ENCODE measurements at regions not wholly inside any gene's neighbourhood (a gene's known extent, or its start where the extent isn't known, plus 50 kb on each side); places are given as distances from the start of the nearest gene placed in this dataset.
A peak's percentile ranks its signal among the peaks of the same experiment; 100 is the strongest.
"Not testable (repeated sequence)": the region's sequence is repeated elsewhere in the genome, so short reads cannot be mapped to it uniquely, and the experiment has no call there.

DNA sequence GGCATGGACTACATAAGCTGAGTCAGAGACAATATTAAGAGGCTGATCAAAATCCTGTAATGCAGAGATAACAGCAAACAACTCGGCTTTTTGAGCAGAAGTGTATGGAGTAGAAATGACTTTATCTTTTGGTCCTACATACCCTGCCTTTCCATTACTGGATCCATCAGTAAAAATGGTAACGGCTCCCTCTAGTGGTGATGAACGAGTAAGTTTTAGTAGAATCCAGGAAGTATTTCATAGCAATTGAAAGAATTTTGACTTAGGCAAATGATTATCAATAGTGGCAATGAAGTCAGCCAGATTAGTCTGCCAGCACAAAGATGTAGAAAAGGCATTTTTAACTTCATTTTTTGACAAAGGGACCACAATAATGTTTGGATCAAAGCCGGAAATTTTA, 190.8 kb upstream of the RAI14 start:
- TF ChIP-seq POLR2A (IDR thresholded peaks at IDR 0.05): not testable (repeated sequence)
- TF ChIP-seq, protein P1, sequence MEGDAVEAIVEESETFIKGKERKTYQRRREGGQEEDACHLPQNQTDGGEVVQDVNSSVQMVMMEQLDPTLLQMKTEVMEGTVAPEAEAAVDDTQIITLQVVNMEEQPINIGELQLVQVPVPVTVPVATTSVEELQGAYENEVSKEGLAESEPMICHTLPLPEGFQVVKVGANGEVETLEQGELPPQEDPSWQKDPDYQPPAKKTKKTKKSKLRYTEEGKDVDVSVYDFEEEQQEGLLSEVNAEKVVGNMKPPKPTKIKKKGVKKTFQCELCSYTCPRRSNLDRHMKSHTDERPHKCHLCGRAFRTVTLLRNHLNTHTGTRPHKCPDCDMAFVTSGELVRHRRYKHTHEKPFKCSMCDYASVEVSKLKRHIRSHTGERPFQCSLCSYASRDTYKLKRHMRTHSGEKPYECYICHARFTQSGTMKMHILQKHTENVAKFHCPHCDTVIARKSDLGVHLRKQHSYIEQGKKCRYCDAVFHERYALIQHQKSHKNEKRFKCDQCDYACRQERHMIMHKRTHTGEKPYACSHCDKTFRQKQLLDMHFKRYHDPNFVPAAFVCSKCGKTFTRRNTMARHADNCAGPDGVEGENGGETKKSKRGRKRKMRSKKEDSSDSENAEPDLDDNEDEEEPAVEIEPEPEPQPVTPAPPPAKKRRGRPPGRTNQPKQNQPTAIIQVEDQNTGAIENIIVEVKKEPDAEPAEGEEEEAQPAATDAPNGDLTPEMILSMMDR (IDR thresholded peaks at IDR 0.05): peak in 3 of 4 donors; percentile 30 to 40 (median 36)

Data from right lobe of liver (tissue), 4 donors.